ENCODE measurements at regions not wholly inside any gene's neighbourhood (a gene's known extent, or its start where the extent isn't known, plus 50 kb on each side); places are given as distances from the start of the nearest gene placed in this dataset.
"Not testable (repeated sequence)": the region's sequence is repeated elsewhere in the genome, so short reads cannot be mapped to it uniquely, and the experiment has no call there.

DNA sequence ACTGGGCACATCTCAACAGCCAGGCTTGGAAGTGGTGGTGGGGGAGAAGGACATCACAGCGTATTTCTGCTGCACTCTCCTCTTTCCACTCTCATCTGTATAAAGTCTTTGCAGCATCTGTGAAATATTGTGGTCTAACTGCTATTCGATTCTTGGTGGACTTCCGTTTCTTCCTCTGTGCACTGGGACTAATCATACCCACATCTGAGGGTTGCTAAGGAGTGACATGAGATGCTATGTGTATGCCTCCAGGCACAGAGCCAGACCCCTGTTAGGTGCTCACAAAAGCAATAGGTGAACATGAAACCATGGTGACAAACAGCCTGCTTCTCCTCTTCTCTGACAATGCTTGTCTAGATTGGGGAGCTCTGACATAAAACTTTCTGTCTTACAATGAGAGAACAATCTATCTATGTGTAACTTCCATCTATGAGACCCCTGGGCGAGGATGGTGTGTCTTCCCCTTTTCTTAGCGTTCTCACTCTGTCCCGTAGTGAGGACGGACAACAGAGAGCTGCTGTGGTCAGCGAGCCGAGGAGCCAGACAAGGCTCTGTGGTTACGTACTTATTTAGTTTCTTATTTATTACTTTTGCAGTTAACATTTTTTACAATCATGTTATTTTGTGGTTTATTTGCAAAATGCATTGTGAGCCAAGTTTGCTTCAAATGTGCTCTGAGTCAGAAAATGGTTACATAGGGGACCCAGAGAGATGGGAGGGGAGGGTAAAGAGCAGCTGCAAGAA, 196.7 kb upstream of the TPRG1 start:
- no peak for DNase-seq

DNA sequence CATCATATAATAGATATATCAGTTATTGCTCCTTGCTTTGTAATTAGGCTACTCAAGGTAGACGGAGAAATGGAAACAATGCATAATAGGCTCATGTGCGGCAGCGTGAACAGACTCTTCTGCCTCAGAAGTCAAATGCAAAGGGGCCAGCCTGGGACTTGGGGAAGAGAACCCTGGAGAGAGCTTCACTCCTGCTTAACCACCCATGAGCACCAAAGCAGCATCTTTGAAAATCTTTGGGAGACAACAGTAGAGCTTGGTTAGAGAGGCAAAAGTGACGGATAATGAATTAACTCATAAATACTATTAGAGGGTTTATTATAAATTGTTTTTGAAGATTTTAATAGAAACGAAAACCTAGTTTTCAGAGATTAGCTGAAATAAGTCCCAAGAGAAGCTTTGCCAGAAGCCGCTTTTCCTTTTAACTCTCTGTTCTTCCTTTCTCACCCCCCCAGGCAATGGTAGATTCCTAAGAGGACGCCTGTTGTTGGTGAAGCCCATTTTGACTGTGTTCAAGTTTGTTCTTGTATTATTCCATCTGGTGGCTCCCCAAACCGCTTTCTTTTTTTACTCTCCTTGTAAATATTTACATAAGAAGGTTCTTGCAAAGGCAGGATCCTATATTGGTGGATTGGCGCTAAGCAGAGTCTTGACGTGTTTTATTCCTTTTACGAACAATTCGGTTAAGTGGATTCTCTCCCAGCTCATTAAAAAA, 196.0 kb upstream of the TPRG1 start:
- DNase-seq: no peak

- no peak for DNase-seq
These were observed 195.4 kb upstream of the TPRG1 start for GRCh38 chr3:188976407-188976806.

DNA sequence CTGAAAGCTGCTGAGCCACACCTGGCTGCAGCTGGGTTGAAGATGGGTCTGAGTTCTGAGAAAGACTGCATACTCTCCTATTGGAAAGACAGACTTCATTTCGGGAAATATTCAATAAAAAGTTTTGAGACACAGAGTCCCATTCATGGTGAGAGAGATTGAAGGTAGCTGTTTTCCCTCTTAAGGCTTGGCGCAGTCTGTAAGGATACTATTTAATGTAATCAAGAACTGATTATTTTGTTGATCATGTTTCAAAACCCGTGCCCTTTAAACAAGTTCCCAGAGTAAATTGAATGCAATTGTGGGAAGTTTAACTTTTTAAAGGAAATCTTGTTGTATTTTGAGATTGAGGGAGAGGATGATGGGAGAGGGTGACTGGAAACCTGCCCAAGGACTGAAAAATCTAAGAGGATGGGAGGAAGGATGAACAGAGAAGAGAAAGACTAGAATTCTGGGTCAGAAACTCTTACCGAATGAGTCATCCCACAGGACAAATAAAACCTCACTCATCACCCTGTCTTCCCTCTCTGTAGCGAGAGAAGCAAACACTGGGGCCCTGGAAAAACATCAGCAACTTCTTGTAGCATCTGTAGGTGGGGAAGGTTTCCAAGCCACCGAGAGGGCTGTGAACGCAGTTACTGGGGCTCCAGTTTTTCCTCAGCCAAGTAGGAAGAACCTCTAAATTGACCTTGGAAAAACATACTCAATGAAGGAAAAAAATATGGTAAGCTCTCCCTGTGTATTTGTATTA, 193.2 kb upstream of the TPRG1 start:
- DNase-seq: no peak

DNA sequence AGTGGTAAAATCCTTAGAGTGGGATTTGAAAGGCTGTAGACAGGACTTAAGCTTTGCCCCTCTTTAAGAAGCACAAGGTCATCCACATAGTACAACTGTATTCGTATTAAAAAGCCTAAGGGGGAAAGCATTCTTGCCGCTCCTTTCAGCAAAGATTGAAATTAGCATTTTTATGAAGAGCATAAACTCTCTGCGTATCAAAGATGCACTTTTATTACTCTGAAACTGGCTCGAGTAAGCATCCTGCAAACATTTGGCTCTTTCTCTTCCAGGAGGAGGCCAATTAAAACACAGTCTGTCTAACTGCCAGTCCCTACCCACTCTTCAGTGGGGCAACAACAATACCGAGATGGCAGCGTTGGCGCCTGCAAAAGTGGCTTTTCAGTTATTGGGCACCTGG, 192.5 kb upstream of the TPRG1 start:
- DNase-seq: no peak

DNA sequence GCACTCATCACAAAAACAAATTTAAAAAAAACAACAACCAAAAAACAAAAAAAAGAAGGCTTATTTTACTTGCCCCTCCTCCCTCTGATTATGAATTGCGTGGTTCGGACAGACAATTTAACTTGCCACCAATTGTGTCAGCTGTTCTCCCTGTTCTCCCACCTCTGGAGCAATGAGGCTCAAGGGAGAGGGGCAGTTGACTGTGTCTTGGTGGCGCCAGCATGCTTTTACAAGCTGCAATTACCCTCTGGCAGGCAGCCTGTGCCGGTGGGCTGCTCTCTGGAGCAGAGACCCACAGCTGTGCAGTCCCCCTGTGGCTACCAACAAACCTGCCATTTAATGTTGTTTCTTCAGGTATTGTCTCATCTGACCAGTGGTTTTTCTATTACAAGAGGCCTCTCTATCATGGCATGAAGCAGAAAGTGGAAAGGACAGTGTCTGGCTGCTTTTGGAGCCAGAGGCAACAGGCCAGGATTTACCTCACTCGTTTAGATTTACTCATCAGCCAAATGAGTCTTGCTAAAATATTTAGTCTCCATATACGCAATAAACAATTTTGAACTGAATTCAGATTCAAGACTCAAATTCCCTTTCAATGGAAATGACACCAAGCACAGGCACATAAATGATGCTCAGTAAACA, 192.0 kb upstream of the TPRG1 start:
- DNase-seq: no peak

GRCh38 chr3:188993181-188993580, 178.6 kb upstream of the TPRG1 start:
- no peak for DNase-seq

GRCh38 chr3:189001559-189001958, 170.2 kb upstream of the TPRG1 start:
- DNase-seq: no peak

DNA sequence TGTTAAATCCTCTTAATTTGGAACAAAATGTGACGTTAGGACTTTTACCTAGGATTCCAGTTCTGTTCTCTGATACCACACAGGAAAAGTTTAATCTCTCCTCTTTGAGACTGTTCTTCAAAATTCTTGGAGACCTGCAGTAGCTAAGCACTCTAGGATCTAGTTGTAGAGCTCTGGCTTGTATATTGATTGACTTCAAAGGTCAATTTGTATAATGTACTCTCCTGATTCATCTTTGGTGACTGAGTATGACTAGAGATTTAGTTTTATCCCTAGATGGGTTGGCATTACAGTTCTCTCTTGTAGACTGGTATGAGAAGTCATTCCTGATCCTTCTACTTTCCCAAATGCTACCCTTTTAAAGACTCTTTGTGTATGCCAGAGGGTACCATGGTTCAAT, 168.4 kb upstream of the TPRG1 start:
- no peak for DNase-seq

GRCh38 chr3:189013224-189013888, 158.4 kb upstream of the TPRG1 start:
- no peak for DNase-seq

- DNase-seq: no peak
These were observed 157.2 kb upstream of the TPRG1 start for GRCh38 chr3:189014526-189014925.

GRCh38 chr3:189022576-189023466, 148.9 kb upstream of the TPRG1 start:
- not testable (repeated sequence) for DNase-seq

GRCh38 chr3:189025866-189026265, 145.9 kb upstream of the TPRG1 start:
- DNase-seq: no peak

- DNase-seq: no peak
These were observed 144.1 kb upstream of the TPRG1 start for GRCh38 chr3:189027626-189028155.

GRCh38 chr3:189038773-189039745, 132.7 kb upstream of the TPRG1 start:
- no peak for DNase-seq

DNA sequence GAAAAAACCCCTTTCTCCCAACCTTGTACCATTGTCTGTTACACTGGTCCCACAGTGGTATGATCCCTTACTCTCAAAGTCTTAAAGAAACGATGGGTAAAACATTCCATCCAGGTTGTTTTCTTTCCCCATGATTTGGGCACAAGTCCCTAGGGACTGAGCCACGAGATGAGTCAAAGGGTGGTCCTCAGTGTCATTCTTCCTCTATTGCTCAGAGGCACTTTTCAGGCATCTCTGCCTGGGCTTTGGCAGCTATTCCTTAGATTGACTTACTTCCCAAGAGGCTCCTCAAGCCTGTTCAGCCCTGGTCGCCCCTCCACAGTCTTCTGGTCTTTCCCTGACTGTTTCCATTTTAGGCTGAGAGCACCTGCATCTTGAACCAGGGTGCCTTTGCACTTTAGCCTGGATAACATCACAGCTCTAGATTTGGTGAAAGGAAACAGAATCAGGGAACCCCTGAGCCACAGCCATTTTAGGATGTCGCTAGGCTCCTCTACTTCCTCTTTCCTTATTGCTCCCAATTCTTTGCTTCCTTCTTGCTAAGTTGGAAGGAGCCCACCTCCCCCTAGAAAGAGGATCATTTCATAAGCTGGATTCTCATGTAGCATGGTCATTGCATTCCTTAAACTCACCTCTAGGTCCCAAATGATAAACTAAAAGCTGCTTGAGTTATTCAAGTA, 131.0 kb upstream of the TPRG1 start:
- no peak for DNase-seq

GRCh38 chr3:189041482-189042090, 130.2 kb upstream of the TPRG1 start:
- no peak for DNase-seq

GRCh38 chr3:189042832-189043231, 128.9 kb upstream of the TPRG1 start:
- no peak for DNase-seq

All from cerebellar nuclear complex (tissue), 1 donor.